ENCODE measurements at regions not wholly inside any gene's neighbourhood (a gene's known extent, or its start where the extent isn't known, plus 50 kb on each side); places are given as distances from the start of the nearest gene placed in this dataset.
"Not testable (repeated sequence)": the region's sequence is repeated elsewhere in the genome, so short reads cannot be mapped to it uniquely, and the experiment has no call there.

DNA sequence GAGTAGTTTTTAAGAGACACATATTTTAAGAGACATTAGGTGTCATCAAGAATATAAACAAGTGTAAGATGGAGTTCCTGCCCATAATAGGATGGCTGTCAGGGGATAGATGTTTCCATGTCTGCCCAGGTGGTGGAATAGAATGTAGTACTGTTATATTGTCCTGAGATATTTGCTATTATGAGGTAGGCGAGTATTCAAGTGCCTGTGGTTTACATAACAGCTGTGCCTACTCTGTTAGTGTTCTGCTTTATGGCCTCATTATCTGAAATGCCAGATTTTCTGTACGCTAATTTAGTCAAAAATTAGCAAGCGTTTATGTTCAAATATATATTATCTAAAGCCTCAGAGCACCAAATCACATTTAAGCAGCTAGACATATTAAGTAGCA lies 360.2 kb upstream of the ROPN1 start:
- FAIRE-seq (no peak), DNase-seq (ENCODE audit: insufficient read length, low spot score) (no peak)

DNA sequence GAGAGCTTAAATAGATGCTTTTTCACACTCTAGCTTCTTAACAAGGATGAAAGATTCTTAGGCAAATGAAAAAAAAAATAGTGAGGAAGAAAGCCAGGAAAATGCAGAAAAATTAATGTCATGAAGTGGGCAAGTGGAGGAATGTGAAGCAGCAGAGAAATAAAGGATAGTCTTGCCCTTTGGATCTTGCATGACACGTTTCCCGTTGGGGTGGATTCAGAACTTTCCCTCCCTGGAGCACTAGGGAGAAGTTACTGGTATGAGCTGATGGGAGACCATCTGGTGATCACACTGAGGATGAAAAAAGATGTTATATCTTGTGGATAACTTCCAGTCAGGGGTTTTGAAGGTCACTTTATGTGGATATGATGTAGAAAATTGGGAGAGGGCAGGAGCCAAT lies 361.8 kb upstream of the ROPN1 start:
- no peak for FAIRE-seq
- no peak for DNase-seq (ENCODE audit: insufficient read length, low spot score)

DNA sequence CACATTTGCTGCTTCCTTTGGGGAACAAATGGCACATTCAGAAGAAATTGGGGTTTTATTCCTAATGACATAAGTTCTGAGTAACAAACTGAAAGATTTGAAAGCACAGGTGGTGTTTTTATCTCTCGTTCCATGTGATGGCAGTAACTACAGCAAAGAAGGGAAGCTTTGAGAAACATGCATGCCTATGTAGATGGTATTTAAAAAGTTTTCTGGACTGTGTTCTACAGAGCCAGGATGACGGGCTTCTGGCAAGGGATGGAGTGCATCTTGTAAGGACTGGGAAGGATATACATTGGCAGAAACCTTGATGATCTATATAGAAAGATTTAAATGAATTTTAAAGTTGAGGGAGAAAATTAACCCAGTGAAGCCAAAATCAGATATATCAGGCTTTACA lies 362.2 kb upstream of the ROPN1 start:
- FAIRE-seq = no peak

DNA sequence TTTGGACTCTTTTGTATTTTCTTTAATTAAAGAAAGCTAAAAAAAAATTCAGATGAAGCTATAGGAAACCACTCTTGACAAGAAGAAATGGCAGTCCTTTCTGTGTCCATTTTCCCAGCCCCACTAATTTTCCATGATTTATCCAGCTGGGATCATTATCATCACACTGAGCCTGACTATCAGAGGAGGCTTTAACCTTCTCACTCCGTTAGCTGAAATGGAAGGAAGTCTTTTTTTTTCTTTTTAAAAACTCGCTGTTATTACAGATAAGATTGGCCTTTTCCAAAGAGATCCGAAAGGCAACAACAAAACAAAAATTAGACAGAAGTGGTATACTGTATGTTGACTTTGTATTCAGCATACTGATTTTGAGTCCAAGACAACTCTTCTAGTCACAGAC lies 366.2 kb upstream of the ROPN1 start:
- DNase-seq (ENCODE audit: insufficient read length, low spot score) (no peak), FAIRE-seq (no peak)

More for the DNA sequence above, 362.2 kb upstream of the ROPN1 start:
- no peak for DNase-seq (ENCODE audit: insufficient read length, low spot score)

DNA sequence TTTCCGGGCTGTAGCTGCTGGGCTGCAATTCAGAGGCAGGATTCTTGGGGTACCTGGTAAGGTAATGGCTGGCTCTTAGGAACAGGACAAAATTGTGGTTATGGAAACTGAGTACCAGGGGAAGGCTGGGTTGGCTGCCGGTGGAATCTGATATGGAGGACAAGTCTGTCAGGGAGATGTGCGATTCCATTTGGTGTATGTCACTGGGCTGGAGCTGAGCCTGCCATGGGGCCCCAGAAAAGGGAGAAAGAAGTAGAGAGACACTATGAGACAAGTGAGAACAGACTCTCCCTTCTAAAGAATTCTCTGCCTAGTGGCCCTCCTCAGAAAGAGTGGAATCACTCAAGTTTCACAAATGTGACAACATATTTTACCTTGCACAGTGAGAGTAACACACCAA lies 368.2 kb upstream of the ROPN1 start:
- no peak for FAIRE-seq
- DNase-seq (ENCODE audit: insufficient read length, low spot score) = no peak

DNA sequence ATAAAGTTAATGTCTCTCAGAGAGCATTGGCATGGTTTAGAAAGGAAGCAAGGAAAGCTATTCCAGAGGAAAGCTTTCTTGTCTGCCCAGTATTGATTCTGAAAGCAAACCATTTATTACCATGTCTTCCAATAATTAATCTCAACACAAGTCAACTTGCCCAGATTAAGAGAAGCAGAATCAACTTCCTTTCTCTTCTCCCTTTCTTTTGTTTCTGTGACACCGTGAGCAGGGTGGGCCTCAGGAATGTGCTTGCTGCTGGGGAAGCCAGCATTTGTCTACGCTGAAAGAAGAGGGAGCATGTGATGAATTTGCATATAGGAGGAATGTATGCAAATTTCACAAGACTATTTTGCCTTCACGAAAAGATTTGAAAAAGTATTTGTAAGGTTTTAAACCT lies 368.6 kb upstream of the ROPN1 start:
- FAIRE-seq (no peak), DNase-seq (ENCODE audit: insufficient read length, low spot score) (no peak)

DNA sequence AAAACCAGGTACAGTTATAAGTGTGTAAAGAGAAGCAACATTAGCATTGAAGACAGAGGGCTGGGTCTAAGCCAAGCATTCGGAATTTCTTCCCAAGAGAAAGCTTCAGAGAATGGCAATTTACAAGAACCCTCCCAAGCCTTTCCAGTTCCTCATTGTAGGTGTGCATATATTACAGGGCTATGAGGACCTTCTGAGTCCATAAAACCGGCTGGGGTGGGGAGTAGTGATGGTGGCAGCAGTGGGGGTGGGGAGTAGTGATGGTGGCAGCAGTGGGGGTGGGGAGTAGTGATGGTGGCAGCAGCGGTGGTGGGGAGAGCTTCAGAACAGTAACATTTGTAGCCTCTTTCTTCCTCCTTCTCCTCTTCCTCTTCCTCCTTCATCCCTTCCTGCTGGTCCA lies 368.7 kb upstream of the UMPS start:
- DNase-seq (ENCODE audit: insufficient read length, low spot score) = no peak
- FAIRE-seq = no peak

DNA sequence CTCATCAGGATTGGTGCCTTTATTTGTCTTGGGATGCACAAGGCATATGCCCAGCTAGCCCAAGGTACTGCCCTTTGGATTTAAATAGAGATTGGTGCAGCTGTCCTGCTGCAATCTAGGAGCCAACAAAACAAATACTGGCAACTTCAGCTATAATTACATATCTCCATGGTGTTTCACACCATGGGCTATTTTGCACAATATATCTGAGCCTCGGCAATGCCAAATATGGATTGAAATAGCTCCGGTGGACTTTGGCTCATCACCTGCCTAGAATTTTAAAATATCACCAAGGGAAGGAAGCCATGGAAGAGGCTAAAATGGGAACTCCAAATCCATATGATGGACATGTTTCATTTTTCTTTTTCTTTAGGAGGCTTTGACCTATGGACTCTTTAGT lies 367.8 kb upstream of the UMPS start:
- FAIRE-seq (no peak), DNase-seq (ENCODE audit: insufficient read length, low spot score) (no peak)

DNA sequence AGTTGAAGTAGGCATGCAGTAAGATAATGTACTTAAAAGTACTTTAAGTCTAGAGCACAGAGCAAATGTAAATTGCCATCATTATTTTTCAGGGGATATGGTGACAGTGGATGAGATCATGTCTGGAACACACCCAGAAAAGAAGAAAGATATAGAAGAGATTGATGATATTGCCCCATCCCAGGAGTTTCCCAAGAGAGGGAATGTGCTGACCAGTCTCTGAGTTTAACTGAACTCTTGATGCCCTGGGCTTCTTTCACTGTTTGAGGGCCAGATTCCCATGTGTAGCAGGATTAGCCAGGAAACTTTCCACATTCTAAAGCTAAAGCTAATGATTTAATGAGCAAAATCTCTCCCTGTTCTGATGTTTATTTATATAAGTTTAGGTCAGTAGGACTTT lies 366.8 kb upstream of the UMPS start:
- FAIRE-seq (no peak), DNase-seq (ENCODE audit: insufficient read length, low spot score) (no peak)

DNA sequence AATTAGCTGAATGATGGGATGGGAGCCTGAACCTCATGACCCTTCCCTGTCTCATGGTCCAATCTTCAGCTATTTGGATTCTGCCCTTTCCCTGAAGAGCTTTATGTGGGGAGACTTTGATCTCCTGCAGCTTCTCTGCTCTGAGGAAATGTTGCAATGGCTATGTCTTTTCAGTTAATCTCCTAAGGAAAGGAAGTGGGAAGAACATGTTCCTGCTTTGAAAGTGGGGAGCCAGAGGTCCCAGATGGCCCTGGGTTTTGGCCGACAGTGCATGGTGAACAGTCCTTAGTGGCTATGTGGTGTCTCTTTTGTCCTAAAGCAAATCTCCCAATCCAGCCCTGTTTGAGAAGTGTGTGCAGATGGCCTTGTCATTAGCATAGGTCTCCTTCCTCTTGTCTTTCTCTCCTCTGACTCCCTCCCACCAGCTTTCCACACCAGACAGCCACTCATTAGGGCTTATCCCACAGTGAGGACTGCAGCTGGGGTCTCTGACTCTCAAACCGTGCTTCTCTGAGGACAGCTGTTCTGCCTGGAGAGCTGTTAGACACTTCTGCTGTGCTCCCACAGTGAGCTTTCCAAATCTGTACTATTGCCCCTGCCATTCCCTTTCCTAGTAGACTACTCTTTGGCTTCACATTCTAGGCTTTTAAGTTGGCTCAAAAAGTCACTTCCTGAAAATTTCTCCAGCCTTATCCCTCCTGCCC lies 365.8 kb upstream of the UMPS start:
- FAIRE-seq = no peak

DNA sequence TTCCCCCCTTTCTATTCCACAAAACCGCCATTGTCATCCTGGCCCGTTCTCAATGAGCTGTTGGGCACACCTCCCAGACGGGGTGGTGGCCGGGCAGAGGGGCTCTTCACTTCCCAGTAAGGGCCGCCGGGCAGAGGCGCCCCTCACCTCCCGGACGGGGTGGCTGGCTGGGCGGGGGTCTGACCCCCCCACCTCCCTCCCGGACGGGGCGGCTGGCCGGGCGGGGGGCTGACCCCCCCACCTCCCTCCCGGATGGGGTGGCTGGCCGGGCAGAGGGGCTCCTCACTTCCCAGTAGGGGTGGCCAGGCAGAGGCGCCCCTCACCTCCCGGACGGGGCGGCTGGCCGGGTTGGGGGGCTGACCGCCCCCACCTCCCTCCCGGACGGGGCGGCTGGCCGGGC lies 363.6 kb upstream of the UMPS start:
- not testable (repeated sequence) for FAIRE-seq; DNase-seq (ENCODE audit: insufficient read length, low spot score)

More for the DNA sequence above, 365.8 kb upstream of the UMPS start:
- DNase-seq (ENCODE audit: insufficient read length, low spot score) = no peak

DNA sequence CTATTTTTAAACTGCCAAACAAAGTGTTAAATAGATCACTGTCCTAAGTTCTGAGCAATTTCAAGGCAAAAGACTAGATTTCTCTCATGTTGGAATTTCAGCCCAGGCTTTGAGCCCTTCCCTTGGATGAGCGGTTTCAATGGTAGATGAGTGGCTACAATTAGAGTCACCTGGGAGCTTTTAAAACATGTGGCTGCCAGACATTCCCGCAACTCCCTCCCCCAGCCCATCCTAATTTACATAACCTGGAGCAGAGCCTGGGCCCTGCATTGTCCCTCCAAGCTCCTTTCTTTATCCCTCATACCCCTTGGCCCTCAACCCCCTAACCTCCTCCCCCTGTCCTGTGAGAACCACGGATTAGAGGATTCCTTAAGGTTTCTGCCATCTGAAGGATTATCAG lies 357.5 kb upstream of the UMPS start:
- DNase-seq (ENCODE audit: insufficient read length, low spot score) (no peak), FAIRE-seq (no peak)

DNA sequence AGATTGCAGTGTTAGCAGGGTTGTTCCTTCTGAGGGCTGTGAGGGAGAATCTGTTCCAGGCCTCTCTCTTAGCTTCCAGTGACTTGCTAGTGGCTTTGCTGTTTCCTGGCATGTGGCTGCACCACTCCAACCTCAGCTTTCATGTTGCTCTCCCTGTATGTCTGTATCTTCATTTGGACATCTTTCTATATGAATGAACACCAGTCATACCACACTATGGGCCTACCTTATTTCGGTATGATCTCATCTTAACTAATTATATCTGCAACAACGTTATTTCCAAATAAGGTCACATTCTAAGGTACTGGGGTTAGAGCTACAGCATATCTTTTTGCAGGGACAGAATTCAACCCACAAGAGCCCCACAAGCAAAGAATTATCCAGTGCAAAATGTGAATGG lies 356.7 kb upstream of the UMPS start:
- no peak for DNase-seq (ENCODE audit: insufficient read length, low spot score)
- no peak for FAIRE-seq

DNA sequence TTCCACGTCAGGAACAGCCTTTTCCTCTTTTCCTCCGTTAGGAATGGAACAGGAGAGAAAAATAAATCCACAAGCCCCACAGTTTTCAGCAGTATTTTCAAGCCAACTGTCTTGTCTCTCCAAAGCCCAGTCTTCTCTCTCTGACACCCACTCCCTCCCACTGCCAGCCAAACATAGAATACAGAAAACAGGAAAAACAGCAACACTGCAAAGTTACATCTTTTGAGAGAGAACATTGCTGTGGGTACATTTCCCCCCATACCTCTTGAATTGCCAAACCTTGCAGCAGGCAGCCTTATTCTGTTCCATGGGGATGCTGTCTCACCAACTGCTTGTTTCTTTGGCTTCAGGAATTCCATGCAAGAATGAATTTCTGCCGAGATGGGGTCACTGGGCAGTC lies 355.7 kb upstream of the UMPS start:
- FAIRE-seq (no peak), DNase-seq (ENCODE audit: insufficient read length, low spot score) (no peak)

DNA sequence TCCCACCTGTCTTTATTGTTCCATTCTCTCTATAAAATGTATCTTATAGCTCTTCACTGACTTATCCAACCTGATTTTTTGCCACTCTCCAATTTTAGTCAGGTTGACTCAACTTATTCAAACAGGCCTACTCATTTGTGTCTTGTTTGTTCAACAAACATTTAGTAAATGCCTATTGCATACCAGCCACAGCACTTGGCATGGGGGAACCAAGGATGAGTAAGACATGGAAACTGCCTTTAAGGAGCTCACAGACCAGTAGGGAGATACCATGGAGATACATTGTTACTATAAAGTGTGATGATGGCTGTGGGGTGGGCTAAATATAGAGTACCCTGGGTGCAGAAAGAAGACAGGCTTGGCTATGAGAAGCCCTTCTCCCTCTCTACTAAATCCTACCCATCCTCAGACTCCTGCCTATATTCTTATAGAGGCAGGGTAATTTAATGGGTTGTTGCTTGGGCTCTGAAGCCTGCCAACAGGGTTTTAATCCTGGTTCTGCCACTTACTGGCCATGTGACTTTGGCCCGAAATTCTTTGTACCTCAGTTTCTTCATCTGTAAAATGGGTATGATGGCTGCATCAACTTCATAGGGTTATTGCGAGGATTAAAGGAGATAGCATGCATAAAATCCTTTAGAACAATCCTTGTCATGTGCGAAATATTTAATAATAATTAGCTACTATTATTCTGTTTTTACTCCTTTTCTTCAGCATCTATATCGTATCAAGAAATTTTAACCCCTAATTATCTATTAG lies 348.5 kb upstream of the UMPS start:
- FAIRE-seq (no peak), DNase-seq (ENCODE audit: insufficient read length, low spot score) (no peak)

DNA sequence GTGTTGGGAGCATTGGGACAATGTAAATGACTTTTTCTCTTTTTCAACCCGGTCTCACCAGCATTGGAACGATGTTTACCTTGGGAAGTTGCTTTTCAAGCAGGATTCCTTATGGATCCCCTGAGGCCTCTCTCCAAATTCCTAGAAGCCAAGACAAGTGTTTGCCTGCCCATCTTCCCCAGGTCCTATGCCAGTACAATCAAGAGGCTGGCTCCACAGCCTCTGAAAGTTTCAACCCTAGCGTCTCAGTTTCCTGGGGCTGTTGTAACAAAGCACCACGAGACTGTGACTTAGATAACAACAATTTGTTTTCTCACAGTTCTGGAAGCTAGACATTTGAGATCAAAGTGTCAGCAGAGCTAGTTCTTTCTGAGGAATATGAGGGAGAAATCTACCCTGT lies 347.2 kb upstream of the UMPS start:
- DNase-seq (ENCODE audit: insufficient read length, low spot score) (no peak), FAIRE-seq (no peak)

DNA sequence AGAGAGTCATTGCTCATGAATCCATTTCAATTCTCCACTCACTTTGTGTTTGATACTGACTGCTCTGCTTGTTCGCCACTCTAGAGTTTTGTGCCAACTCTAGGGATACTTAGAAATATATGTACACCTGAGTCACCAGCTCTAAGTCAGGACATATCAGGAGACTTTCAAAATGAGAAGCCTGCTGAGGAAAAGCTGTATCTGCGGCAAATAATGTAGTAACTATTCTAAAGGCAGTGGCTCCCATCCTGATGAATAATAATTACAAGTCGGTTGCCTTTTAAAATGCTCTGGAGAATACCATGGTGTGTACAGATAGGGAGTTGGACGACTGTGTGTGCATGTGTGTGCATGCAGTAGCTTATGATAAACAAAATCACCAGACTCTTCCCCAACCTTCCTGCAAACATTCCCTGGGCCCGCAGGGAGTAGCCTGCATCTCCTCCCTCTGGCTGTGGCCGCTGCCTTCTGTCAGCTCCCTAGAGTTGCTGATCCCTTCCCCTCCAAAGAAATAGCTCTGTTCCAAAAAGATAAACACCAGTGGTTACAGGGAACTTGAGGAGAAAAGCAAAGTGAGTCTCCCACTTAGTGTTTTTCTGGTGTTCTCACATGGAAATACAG lies 346.3 kb upstream of the UMPS start:
- FAIRE-seq (no peak), DNase-seq (ENCODE audit: insufficient read length, low spot score) (no peak)

DNA sequence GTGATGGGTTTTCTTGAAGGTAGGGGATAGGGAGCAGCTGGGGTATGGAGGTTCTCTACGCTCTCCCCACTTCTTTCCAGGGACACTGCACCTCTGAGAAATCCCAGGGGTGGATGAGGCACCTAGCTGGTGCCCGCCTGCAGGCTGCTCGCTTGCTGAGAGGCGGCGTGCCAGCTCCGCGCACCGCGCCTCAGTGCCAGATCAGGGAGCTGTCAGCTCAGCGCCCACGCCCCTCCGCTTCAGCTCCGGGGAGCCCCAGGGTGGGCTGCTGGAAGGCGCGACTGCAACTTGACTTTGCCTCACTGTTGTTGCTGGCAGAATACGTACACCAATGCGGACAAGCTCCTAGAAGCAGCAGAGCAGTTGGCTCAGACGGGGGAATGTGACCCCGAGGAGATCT lies 345.7 kb upstream of the UMPS start:
- no peak for FAIRE-seq
- DNase-seq (ENCODE audit: insufficient read length, low spot score) = no peak

DNA sequence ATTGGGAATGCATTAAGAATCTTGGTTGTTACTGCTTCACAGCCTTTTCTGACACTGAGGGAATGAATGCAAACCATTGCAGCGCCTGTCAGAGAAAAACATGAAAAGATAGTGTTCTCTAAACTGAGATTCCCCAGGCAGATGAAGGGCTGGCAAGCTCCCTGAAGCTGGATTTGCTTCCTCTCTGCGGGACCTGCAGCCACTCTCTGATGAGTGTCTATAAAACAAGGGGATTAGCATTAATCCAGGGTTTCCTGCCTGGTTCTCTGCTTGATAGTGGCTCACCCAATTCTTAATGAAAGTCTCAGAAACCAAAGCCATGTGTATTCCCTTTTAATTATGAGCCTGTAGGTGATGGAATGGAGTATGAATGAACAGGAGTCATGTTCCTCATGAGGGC lies 344.3 kb upstream of the UMPS start:
- FAIRE-seq = no peak
- DNase-seq (ENCODE audit: insufficient read length, low spot score) = no peak

DNA sequence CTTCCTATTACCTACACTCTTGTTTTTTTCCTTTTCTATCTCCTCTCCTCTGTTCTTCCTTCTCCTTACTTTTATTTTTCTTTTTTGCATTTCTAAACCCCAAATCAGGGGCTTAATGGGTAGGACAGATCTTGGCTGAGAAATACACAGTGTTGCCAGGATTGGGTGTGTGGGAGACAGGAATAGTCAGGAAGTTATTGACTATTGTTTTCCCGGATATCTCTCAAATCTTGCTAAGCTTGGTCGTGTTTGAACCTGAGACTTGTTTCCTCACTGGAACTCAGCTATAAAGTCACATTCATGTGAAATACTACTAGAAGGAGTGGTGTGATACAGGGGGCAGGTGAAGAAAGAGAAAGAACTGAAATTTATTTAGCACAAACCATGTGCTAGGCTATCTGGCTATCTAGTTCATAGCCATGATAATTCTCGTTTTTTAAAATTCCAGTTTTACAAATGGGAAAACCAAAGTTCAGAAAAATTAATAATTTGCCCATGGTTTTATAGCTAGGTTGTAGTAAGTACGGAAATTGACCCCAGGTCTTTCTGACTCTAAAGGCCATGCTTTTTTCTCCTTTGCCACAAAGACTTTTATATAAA lies 343.2 kb upstream of the UMPS start:
- FAIRE-seq (no peak), DNase-seq (ENCODE audit: insufficient read length, low spot score) (no peak)

DNA sequence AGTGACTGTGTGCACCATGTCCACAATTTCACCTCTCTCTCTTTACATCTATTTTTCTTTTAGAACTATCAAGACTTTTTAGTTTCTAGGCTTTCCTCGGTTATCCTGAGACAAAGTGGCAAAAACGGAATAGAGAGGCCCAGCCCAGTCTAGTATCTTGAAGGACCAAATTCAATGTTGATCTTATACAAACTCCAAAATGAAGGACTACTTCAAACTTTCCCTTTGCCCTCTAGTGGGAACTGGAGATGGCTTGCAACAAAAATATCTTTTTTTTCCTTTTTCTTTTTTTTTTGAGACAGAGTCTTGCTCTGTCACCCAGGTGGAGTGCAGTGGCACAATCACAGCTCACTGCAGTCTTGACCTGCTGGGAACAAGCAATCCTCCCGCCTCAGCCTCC lies 338.5 kb upstream of the UMPS start:
- no peak for FAIRE-seq
- no peak for DNase-seq (ENCODE audit: insufficient read length, low spot score)

DNA sequence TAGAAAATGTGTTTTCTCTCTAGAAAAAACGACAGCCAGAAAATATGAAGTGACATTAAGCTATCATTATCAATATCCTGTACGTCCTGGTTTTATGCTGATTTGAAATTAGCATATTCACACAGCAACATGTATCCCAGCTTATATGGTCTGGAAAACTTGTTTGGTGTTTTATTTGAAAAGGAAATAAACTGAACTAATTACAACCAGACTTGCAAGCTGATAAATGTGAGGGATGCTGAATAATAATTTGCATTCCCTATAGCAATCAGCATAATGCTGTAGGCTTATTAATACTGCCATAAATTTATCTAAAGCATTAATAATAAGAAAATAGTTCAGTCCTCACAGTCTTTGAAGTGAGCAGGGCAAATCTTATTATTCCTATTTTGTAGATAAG lies 336.9 kb upstream of the UMPS start:
- no peak for FAIRE-seq
- DNase-seq (ENCODE audit: insufficient read length, low spot score) = no peak

All from GM19239 (cell line).